ENCODE measurements at regions not wholly inside any gene's neighbourhood (a gene's known extent, or its start where the extent isn't known, plus 50 kb on each side); places are given as distances from the start of the nearest gene placed in this dataset.

GRCh38 chr1:194378517-194378916, 1192.1 kb upstream of the B3GALT2 start:
- TF ChIP-seq CTCF (conservative IDR thresholded peaks at IDR 0.05; ENCODE audit: low read length) (no peak), EZH2phosphoT487 (IDR thresholded peaks at IDR 0.05; ENCODE audit: borderline replicate concordance, low read depth, low read length) (no peak)
